PC-3 (cell line): ENCODE measurements at regions not wholly inside any gene's neighbourhood (a gene's known extent, or its start where the extent isn't known, plus 50 kb on each side); places are given as distances from the start of the nearest gene placed in this dataset.

Experiments used
- ATAC-seq: fragments of 200-7000 bp; cut with Tn5 transposase; 2 replicates; pipeline ENCODE4 v1.9.1; 2020; ENCODE audit warnings: mild to moderate bottlenecking, moderate library complexity
- BruUV-seq: library from RNA; stranded (reverse); fragments of 400-500 nt; replicated peaks from 2 replicates; lab custom pipeline; 2021; lab: Mats Ljungman, UMichigan
- CTCF ChIA-PET: fragments of 300-600 bp; sonication (Branson Sonifier 250); formaldehyde crosslinking; loops from one replicate; lab custom pipeline; 2022; ENCODE audit warnings: antibody characterized with exemption; lab: Charles Lee
- POLR2A ChIA-PET: fragments of 300-600 bp; sonication (Branson Sonifier 250); formaldehyde crosslinking; loops from one replicate; lab custom pipeline; 2022; ENCODE audit warnings: antibody characterized with exemption; ENCODE audit not compliant: unreplicated experiment; lab: Charles Lee
- DNase-seq: peaks from one replicate; pipeline ENCODE4 v3.0.0-alpha.2; 2015
- H2AFZ ChIP-seq: fragments of 300-600 bp; sonication (generic); 2 replicates; pipeline ENCODE4 v1.6.0; 2016; ENCODE audit warnings: antibody characterized with exemption, low read length
- H3F3A ChIP-seq: fragments of 300-600 bp; sonication (generic); one replicate; pipeline ENCODE4 v1.6.0; 2017; ENCODE audit warnings: antibody characterized with exemption, low read length, control low read depth, mild to moderate bottlenecking; ENCODE audit not compliant: unreplicated experiment
- H3K27ac ChIP-seq: fragments of 300-600 bp; sonication (generic); 2 replicates; pipeline ENCODE4 v1.5.1; 2016; ENCODE audit warnings: mild to moderate bottlenecking, low read length
- H3K27me3 ChIP-seq: fragments of 300-600 bp; sonication (generic); 2 replicates; pipeline ENCODE4 v1.6.1; 2016; ENCODE audit warnings: low read length, mixed read lengths
- H3K36me3 ChIP-seq: fragments of 300-600 bp; sonication (generic); 2 replicates; pipeline ENCODE4 v1.6.1; 2016; ENCODE audit warnings: low read depth, mixed run types, low read length, mixed read lengths
- H3K4me1 ChIP-seq: fragments of 300-600 bp; sonication (generic); 2 replicates; pipeline ENCODE4 v1.5.1; 2016; ENCODE audit warnings: low read length; ENCODE audit not compliant: insufficient read depth
- H3K4me2 ChIP-seq: fragments of 300-600 bp; sonication (generic); 2 replicates; pipeline ENCODE4 v1.6.0; 2016; ENCODE audit warnings: low read length
- H3K4me3 ChIP-seq: fragments of 300-600 bp; sonication (generic); 2 replicates; pipeline ENCODE4 v1.5.1; 2016; ENCODE audit warnings: mild to moderate bottlenecking, low read length, mixed read lengths
- H3K79me2 ChIP-seq: fragments of 300-600 bp; sonication (generic); 2 replicates; pipeline ENCODE4 v1.6.1; 2017; ENCODE audit warnings: low read length, mixed read lengths
- H3K9ac ChIP-seq: fragments of 300-600 bp; sonication (generic); 2 replicates; pipeline ENCODE4 v1.6.0; 2016; ENCODE audit warnings: mild to moderate bottlenecking, low read length
- H3K9me2 ChIP-seq: fragments of 300-600 bp; sonication (generic); replicated peaks from 2 replicates; pipeline ENCODE4 v1.6.1; 2016; ENCODE audit warnings: mixed run types, low read length, mixed read lengths
- H3K9me3 ChIP-seq: fragments of 300-600 bp; sonication (generic); 2 replicates; pipeline ENCODE4 v1.6.1; 2016; ENCODE audit warnings: low read length, mixed read lengths
- H4K20me1 ChIP-seq: fragments of 300-600 bp; sonication (generic); 2 replicates; pipeline ENCODE4 v1.6.1; 2016; ENCODE audit warnings: low read length, mixed read lengths
- CTCF ChIP-seq: fragments of 300-600 bp; sonication (generic); conservative IDR thresholded peaks from 2 replicates; pipeline ENCODE4 v1.5.1; 2017; ENCODE audit warnings: antibody characterized with exemption, low read depth, mild to moderate bottlenecking, low read length
- EZH2 ChIP-seq: fragments of 300-600 bp; sonication (generic); IDR thresholded peaks from one replicate; pipeline ENCODE4 v1.6.1; 2017; ENCODE audit warnings: antibody characterized with exemption, mild to moderate bottlenecking, low read length; ENCODE audit not compliant: unreplicated experiment
- EZH2phosphoT487 ChIP-seq: fragments of 300-600 bp; sonication (generic); IDR thresholded peaks from 2 replicates; pipeline ENCODE4 v1.6.1; 2018; ENCODE audit warnings: mild to moderate bottlenecking, antibody characterized with exemption, low read length, borderline replicate concordance
- intact Hi-C: fragments of 100-400 bp; cut with micrococcal nuclease; formaldehyde crosslinking; loops from 2 replicates; pipeline ENCODE4 v1.9.0; 2023

GRCh38 chr2:160741271-160741670 is 247.7 kb upstream of the RBMS1 start:
- Histone ChIP-seq H3K27ac (no peak overlapping the region), H3K9ac (no peak overlapping the region), H3K9me3 (no peaks in the 10 kb centered on the region), H4K20me1 (no peaks in the 10 kb centered on the region), H3K79me2 (no peaks in the 10 kb centered on the region), H3K27me3 (no peaks in the 10 kb centered on the region), H2AFZ (no peak overlapping the region), H3K36me3 (no peaks in the 10 kb centered on the region), H3K4me3 (no peak overlapping the region), H3K9me2 (no peaks in the 10 kb centered on the region), H3F3A (no peaks in the 10 kb centered on the region), H3K4me2 (no peak overlapping the region), H3K4me1 (peaks cover 10% of the 10 kb centered on the region)
- POLR2A ChIA-PET, result no interaction called here
- CTCF ChIA-PET, result no interaction called here
- TF ChIP-seq EZH2phosphoT487, result no peak
- no peak for TF ChIP-seq CTCF
- TF ChIP-seq EZH2, result no peak
- BruUV-seq, result no TSS peak
- ATAC-seq (no peak), DNase-seq (no peak)
- intact Hi-C loops, result no loop called here

- POLR2A ChIA-PET, result no interaction called here
- intact Hi-C loops, result no loop called here
- BruUV-seq, result no TSS peak
These were observed 248.2 kb upstream of the RBMS1 start for GRCh38 chr2:160741815-160742214.

GRCh38 chr2:160742667-160743066 is 249.1 kb upstream of the RBMS1 start:
- Histone ChIP-seq H4K20me1 (no peaks in the 10 kb centered on the region), H2AFZ (no peak overlapping the region), H3K9ac (no peak overlapping the region), H3K4me2 (no peak overlapping the region), H3K9me3 (no peaks in the 10 kb centered on the region), H3K27me3 (no peaks in the 10 kb centered on the region), H3K4me3 (no peak overlapping the region), H3F3A (no peaks in the 10 kb centered on the region), H3K36me3 (no peaks in the 10 kb centered on the region), H3K4me1 (peaks cover 6% of the 10 kb centered on the region), H3K9me2 (no peaks in the 10 kb centered on the region), H3K27ac (no peak overlapping the region), H3K79me2 (no peaks in the 10 kb centered on the region)
- BruUV-seq, result no TSS peak
- intact Hi-C loops, result no loop called here
- CTCF ChIA-PET, result no interaction called here
- ATAC-seq, result no peak
- POLR2A ChIA-PET, result no interaction called here
- no peak for DNase-seq
- TF ChIP-seq CTCF, result no peak
- TF ChIP-seq EZH2phosphoT487, result no peak
- TF ChIP-seq EZH2, result no peak

More at GRCh38 chr2:160741815-160742214, 248.2 kb upstream of the RBMS1 start:
- no peak overlapping the region for H3K9ac ChIP-seq
- DNase-seq (no peak), ATAC-seq (no peak)
- H3K27me3 ChIP-seq, result no peaks in the 10 kb centered on the region
- no peaks in the 10 kb centered on the region for H3K79me2 ChIP-seq
- H2AFZ ChIP-seq, result no peak overlapping the region
- H3K9me3 ChIP-seq, result no peaks in the 10 kb centered on the region
- H3K4me3 ChIP-seq, result no peak overlapping the region
- H3K4me2 ChIP-seq, result no peak overlapping the region
- H4K20me1 ChIP-seq, result no peaks in the 10 kb centered on the region
- TF ChIP-seq EZH2phosphoT487 (no peak), CTCF (no peak), EZH2 (no peak)
- H3K4me1 ChIP-seq, result peaks cover 5% of the 10 kb centered on the region
- no peaks in the 10 kb centered on the region for H3K9me2 ChIP-seq
- H3K36me3 ChIP-seq, result no peaks in the 10 kb centered on the region
- H3K27ac ChIP-seq, result no peak overlapping the region
- no peaks in the 10 kb centered on the region for H3F3A ChIP-seq
- CTCF ChIA-PET, result no interaction called here
